Thyroid gland (tissue), 4 donors: ENCODE measurements at regions not wholly inside any gene's neighbourhood (a gene's known extent, or its start where the extent isn't known, plus 50 kb on each side); places are given as distances from the start of the nearest gene placed in this dataset.

ENCODE experiments used
- CTCF ChIP-seq, 6 experiments: fragments of 200-600 bp in 3 of 6; fragments of 450-650 bp in 3 of 6; sonication (generic) in 3 of 6; IDR thresholded peaks; one replicate each; pipeline ENCODE4 v1.5.1; 2016 to 2019; ENCODE audit warnings: antibody characterized with exemption in 6 of 6, mild to moderate bottlenecking in 2 of 6, inconsistent platforms in 1 of 6, moderate library complexity in 1 of 6
- POLR2A ChIP-seq, 2 donors: fragments of 450-650 bp; IDR thresholded peaks; one replicate each; pipeline ENCODE4 v1.6.1; 2017; ENCODE audit warnings: antibody characterized with exemption in 2 of 2, mild to moderate bottlenecking in 2 of 2, moderate library complexity in 1 of 2

GRCh38 chr5:44664711-44665100 is 144.0 kb upstream of the MRPS30 start:
- TF ChIP-seq CTCF (IDR thresholded peaks at IDR 0.05) (no peak), POLR2A (IDR thresholded peaks at IDR 0.05) (no peak)
